ENCODE measurements at regions not wholly inside any gene's neighbourhood (a gene's known extent, or its start where the extent isn't known, plus 50 kb on each side); places are given as distances from the start of the nearest gene placed in this dataset.

DNA sequence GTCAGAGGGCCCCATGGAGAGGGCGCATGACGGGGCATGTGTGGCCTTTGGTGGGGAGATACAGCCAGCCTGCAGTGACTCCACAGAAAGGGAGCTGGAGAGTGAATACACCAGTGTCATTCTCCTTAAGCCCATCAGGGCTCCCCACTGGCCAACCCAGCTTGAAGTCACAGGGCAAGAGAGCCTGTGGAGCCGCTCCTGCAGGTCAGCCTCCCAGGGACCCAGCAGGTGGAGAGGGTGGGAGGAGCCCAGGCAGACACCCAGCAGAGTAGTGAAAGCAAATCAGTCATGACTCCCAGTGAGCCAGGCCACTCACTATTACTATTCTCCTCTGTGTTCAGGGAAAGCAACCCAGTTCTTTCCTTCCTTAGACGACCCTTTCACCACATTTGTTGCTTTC lies 110.0 kb upstream of the CPM start:
- no peak for TF ChIP-seq POLR2A (IDR thresholded peaks at IDR 0.05; ENCODE audit: low read length)
- no peak for TF ChIP-seq GATA1 (IDR thresholded peaks at IDR 0.05; ENCODE audit: low read depth, low read length)
